ENCODE measurements at regions not wholly inside any gene's neighbourhood (a gene's known extent, or its start where the extent isn't known, plus 50 kb on each side); places are given as distances from the start of the nearest gene placed in this dataset.

- TF ChIP-seq CTCF (IDR thresholded peaks at IDR 0.05) (no peak), EP300 (IDR thresholded peaks at IDR 0.05; ENCODE audit: low read depth) (no peak), POLR2A (IDR thresholded peaks at IDR 0.05) (no peak), POLR2AphosphoS5 (IDR thresholded peaks at IDR 0.05) (no peak)
Measured at GRCh38 chr5:166093312-166093711, 2198.1 kb upstream of the WWC1 start.

Data from transverse colon (tissue), 4 donors.